Fibroblast of skin of right biceps (primary cell): ENCODE measurements at regions not wholly inside any gene's neighbourhood (a gene's known extent, or its start where the extent isn't known, plus 50 kb on each side); places are given as distances from the start of the nearest gene placed in this dataset.
A peak's percentile ranks its signal among the peaks of the same experiment; 100 is the strongest.
"Not testable (repeated sequence)": the region's sequence is repeated elsewhere in the genome, so short reads cannot be mapped to it uniquely, and the experiment has no call there.

Experiments
- DNase-seq: peaks from one replicate; pipeline ENCODE4 v3.0.0-alpha.2; 2013

GRCh38 chr17:20774472-20775135, 195.1 kb downstream of the CDRT15L2 start:
- no peak for DNase-seq

DNA sequence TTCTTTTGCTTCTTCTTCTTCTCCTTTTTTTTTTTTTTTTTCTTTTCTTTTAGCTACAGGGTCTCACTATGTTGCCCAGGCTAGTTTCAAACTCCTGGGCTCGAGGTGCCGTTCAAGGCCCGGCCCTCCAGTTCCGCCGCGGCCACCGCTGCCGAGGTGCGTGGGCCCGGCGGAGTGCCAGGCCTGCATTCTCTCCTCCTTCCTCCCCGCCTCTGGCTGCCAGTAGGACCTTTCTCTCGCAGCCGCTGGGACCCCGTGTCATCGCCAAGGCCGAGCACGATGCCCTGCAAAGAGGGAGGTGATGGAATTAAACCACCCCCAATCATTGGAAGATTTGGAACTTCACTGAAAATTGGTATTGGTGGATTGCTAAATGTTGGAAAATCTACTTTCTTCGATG, 195.8 kb downstream of the CDRT15L2 start:
- no peak for DNase-seq

DNA sequence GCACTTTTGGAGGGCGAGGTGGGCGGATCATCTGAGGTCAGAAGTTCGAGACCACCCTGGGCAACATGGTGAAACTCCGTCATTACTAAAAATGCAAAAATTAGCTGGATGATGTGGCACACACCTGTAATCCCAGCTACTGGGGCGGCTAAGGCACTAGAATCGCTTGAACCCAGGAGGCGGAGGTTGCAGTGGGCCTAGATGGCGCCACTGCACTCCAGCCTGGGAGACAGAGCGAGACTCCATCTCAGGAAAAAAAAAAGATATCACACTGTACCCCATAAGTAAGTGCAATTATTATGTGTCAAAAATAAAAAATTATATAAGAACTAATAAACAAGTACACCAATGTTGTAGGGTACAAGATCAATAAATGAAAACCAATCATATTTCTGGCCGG, 200.0 kb downstream of the CDRT15L2 start:
- no peak for DNase-seq

DNA sequence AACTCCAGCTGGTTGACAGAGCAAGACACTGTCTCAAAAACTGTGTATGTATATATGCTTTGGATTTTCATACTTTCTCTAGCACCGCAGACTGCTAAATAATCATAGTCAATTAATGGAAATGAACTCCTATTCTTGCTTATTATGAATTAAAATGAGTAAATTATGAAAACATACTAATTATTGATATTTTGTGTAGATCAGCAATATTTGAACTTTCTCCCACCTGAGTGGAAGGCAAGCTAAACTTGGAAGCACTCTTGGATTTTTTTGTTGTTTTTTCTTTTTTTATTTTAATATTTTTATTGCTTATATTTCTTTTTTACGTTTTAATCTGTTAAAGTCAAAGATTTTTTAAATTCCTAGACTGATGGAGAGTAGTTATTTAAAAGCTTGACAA, 201.7 kb downstream of the CDRT15L2 start:
- DNase-seq: no peak

- DNase-seq: not testable (repeated sequence)
These were observed 202.3 kb downstream of the CDRT15L2 start for GRCh38 chr17:20781869-20782268.

DNA sequence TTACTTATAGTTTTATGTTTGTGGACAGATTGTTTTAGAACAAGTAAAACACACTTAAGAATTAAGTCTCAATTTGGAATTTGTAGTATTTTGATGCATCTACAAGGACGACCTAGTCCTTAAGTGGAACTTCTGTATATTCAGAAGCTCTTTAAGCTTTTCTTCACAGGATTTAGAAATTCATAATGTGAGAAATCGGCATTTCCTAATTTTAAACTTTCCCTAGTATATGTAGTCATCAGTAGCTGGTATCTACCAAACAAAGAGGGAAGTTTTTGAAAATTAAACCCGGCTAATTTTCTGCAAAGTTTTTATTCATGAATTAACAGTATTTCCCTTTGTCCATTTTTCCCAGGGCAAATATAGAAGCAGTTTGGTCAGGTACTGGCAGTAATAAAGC, 203.6 kb downstream of the CDRT15L2 start:
- no peak for DNase-seq

DNA sequence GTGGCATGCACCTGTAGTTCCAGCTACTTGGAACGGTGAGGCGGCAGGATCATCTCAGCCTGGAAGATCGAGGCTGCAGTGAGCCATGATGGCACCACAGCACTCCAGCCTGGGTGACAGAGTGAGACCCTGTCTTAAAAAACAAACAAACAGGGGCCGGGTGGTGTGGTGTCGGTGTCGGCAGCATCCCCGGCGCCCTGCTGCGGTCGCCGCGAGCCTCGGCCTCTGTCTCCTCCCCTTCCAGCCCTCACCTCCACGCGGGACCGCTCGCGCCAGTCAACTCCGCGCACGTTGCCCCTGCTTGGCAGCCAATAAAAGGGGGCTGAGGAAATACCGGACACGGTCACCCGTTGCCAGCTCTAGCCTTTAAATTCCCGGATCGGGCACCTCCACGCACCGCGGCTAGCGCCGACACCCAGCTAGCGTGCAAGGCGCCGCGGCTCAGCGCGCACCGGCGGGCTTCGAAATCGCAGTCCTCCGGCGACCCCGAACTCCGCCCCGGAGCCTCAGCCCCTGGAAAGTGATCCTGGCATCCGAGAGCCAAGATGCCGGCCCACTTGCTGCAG, 204.7 kb downstream of the CDRT15L2 start:
- no peak for DNase-seq

GRCh38 chr17:20787281-20787680, 207.8 kb downstream of the CDRT15L2 start:
- no peak for DNase-seq

- no peak for DNase-seq
These were observed 212.1 kb downstream of the CDRT15L2 start for GRCh38 chr17:20791626-20792025.

GRCh38 chr17:20794532-20794931, 215.0 kb downstream of the CDRT15L2 start:
- DNase-seq: not testable (repeated sequence)

DNA sequence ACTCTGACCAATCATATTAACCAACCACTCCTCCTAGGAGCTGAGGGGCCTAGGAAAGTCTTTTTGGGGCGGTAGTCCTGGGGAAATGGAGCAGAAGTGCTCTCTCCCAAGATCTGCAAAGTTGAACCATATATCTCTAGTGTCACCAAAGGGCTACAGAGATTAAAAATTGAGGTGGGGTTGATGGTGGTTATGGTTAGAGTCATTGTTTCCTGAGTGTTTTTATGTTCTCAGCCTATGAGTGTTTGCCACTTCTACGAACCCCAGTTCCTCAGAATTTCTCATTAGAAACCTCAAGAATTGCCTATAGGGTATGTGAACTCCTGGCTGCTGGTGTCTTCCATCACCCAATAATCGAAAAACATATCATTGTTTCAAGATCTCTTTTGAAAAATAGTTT, 217.8 kb downstream of the CDRT15L2 start:
- DNase-seq: no peak

DNA sequence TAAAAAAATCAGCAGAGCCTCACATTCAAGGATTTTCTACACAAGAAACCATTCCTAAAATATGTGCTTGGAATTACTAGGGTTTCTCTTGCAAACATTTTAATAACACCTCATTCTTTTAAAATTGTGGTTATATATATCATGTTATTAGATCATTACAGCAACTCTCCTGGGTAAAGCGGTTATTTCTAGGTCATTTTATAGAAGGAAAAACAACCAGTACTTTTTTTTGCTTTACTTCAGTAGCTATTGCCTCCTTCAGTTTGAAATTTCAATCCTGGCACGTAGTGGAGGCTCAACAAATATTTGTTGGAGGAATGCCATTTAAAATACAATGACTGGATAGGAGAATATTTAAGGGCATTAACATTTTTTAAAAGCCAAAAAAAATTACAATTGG, 220.6 kb downstream of the CDRT15L2 start:
- peak; percentile 22 for DNase-seq

DNA sequence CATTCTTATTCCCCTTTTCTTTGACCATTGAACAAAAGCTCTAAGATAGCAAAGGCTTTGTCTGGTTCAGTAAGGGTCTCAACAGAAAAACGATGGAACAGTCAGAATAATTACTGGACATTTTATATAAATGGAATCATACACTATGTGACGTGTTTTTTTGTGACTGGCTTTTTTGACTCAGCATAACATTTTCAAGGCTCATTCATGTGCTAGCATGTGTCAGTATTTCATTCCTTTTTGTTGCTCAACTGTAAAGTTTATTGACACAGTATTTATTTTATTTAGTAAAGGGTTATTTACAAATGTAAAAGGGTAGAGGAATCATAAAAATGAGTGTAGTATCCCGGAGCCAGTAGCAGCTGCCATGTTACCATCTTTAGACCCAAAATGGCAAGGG, 226.2 kb downstream of the CDRT15L2 start:
- DNase-seq: no peak

GRCh38 chr17:20807566-20807965, 228.0 kb downstream of the CDRT15L2 start:
- not testable (repeated sequence) for DNase-seq

DNA sequence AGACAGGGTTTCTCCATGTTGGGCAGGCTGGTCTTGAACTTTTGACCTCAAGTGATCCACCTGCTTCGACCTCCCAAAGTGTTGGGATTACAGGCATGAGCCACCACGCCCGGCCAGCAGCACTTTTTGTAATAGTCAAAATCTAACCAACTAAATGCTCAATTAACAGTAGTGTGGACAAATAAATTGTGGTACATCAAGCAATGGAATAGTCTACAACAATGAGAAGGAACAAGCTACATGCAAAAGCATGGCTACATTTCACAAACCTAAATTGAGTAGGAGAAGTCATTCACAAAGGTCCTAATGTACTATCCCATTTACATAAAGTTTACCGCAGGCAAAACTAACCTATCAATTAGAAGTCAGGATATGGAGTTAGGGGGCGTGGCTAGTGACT, 227.4 kb downstream of the USP22 start:
- DNase-seq: not testable (repeated sequence)

GRCh38 chr17:20823905-20824304, 218.9 kb downstream of the USP22 start:
- no peak for DNase-seq

DNA sequence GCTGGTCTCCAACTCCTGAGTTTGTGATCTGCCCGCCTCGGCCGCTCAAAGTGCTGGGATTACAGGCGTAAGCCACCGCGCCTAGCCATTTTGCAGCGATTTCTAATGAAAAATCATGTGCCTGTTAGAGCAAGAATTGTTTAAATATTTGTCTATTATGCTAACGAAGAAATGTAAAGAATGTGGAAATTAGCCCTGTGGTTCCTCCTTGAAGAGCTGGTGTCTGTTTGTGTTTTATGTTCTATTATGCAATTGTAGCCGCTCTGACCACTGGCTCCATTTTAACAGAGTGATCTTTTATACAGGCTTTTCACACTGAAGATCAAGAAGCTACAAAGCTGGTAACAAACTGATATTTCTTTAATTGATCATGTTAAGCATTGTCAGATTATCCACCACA, 217.3 kb downstream of the USP22 start:
- no peak for DNase-seq

DNA sequence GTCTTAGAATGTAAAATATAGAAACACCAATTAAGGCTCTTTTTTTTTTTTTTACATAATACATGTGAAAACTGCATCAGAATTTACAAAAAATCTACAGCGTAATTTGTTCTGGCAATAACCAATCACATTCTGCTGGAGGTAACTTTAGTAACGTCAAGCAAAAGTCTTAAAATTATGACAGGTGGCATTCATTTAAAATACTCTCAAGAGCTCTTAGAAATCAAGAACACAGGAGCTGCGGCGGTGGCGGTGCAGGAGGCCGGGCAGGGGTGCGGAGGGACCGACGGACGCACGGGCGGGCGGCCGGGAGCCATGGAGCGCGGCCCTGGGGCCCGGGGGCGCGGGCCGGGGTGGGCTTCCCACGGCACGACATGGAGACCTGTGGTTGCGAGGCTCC, 202.4 kb downstream of the USP22 start:
- DNase-seq: not testable (repeated sequence)

GRCh38 chr17:20840987-20841865, 201.6 kb downstream of the USP22 start:
- not testable (repeated sequence) for DNase-seq

- not testable (repeated sequence) for DNase-seq
These were observed 200.8 kb downstream of the USP22 start for GRCh38 chr17:20842012-20842411.

GRCh38 chr17:20843261-20843660, 199.6 kb downstream of the USP22 start:
- DNase-seq: not testable (repeated sequence)

DNA sequence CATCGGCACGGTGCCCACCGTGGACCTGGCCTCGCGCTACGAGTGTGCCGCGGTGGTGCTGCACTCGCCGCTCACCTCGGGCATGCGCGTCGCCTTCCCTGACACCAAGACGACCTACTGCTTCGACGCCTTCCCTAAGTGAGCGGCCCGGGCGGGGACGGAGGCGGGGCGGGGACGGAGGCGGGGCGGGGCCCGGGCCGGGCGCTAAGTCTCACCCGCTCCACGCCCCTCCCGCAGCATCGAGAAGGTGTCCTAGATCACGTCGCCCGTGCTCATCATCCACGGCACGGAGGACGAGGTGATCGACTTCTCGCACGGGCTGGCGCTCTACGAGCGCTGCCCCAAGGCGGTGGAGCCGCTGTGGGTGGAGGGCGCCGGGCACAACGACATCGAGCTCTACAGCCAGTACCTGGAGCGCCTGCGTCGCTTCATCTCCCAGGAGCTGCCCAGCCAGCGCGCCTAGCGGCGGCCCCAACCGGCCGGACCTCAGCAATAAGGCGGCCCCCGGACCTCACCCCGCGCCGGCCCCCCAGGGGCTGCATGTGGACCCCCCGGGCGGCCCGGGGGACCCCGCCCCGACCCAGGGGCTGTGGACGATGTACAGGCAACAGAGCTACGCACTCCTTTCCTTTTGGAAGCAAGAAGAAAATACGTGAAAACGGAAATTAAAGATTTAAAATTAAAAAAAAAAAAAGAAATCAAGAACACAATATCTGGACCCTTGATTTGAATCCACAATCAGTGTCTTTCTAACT, 198.8 kb downstream of the USP22 start:
- DNase-seq: not testable (repeated sequence)

- not testable (repeated sequence) for DNase-seq
These were observed 193.9 kb downstream of the USP22 start for GRCh38 chr17:20848869-20849443.
